GM21526 (cell line): ENCODE measurements at regions not wholly inside any gene's neighbourhood (a gene's known extent, or its start where the extent isn't known, plus 50 kb on each side); places are given as distances from the start of the nearest gene placed in this dataset.
"Not testable (repeated sequence)": the region's sequence is repeated elsewhere in the genome, so short reads cannot be mapped to it uniquely, and the experiment has no call there.

Source experiments
- ATAC-seq: cut with Tn5 transposase; IDR thresholded peaks from one replicate; pipeline ENCODE4 v1.9.1; 2021; ENCODE audit warnings: moderate library complexity; ENCODE audit not compliant: unreplicated experiment, low FRiP score

DNA sequence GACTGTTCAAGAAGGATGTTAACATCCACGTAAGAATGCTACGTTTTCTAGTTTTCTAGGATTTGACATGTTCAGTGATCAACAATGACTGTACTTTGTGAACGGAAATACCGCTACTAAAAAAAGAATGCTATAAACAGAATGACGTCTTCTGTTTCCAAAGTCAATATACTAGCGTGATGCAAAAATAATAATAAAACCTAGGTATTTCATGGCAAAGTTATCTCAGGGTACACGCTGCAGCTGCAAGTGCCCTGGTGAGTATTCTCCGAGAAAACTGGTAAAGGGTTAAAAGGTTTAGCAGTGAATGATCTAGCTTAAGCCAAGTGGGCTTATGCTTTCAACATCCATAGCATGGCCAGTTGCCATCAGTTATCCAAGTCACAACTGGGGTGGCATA lies 653.3 kb upstream of the PFKP start:
- ATAC-seq: no peak

DNA sequence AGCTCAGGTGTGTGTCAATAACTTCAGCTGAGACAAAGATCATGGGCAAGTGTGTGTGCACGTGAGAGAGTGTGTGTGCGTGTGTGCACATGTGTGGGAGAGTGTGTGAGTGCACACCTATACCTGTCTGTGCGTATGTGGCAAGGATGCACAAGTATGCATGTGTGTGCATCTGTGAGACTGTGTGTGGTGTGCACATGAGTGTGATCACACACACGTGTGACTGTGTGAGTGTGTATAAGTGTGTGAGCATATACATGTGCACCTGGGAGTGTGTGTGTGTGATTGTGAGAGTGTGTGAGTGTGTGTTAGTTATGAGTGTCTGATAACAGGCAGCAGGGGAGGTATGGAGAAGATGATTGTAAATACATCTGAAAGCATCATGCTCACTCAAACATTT lies 657.3 kb upstream of the PFKP start:
- ATAC-seq: no peak

DNA sequence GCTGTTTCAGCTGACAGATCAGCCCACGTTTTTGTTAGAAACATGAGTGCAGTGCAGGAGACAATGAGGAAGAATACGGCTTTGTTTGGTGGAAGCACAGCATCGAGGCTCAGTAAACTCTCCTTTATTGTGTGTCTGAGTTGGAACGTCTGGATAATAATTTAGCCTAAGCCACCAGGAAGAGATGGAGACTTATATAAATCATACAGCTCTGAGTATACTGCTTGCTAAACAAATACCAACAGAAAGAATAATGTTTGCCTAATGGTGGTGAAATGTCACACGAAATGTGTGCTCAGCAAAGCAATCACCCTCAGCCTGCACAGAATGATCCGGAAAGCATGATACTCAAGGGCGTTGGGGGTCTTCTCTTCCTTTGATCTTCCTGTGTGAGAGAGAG lies 664.1 kb upstream of the ADARB2 start:
- no peak for ATAC-seq

DNA sequence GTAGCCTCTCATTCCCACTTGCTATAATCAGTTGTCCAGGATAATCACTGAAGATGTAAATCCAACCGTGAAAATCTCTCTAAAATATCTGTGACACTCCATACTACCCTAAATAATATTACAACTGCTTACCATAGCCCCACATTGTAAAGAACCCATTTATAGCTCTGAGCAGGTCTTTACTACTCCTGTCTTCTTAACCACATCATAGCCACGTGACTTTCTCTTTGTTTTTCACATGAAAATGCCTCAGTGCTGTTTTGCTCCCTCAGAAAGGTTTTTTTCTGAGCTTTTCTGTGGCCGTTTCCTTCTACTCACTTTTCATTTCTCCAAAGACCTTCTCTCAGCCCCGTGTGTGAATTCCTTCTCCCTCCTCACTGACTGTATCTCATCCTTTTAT lies 662.2 kb upstream of the ADARB2 start:
- ATAC-seq: no peak

DNA sequence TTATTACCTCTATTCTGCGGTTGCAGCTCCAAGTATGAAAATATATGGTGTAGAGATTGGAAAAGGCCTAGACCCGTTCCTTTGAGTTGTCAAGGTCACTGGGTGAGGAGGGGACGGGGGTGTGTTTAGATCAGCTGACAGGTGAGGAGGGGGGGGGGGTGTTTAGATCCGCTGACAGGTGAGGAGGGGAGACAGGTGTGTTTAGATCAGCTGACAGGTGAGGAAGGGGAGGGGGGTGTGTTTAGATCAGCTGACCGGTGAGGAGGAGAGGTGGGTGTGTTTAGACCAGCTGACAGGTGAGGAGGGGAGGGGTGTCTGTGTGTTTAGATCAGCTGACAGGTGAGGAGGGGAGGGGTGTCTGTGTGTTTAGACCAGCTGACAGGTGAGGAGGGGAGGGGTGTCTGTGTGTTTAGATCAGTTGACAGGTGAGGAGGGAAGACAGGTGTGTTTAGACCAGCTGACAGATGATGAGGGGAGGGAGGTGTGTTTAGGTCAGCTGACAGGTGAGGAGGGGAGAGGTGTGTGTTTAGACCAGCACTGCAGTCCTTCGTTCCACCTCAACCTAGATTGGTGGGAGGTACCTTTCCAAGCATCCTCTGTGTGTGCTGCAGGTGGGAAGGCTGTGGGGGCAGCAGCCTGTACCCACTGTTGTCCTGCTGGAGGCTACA lies 655.0 kb upstream of the ADARB2 start:
- ATAC-seq: no peak

DNA sequence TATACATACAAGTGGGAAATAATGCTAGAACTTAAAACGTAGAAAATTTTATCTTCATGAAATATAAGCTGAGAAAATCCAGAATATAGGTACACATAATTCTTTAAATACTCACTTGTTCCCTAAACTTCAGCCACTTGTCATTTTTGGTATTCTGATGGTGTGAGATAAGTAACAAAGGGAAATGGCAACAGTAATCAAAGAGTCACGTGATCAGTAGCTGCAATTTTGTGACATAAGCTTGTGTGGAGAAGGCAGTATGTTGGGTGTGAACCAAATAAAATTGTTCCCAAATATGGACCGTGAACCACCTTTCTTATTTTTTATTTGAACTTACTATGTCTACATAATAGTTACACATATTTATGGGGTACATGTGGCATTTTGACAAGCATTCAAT lies 650.3 kb upstream of the ADARB2 start:
- no peak for ATAC-seq

DNA sequence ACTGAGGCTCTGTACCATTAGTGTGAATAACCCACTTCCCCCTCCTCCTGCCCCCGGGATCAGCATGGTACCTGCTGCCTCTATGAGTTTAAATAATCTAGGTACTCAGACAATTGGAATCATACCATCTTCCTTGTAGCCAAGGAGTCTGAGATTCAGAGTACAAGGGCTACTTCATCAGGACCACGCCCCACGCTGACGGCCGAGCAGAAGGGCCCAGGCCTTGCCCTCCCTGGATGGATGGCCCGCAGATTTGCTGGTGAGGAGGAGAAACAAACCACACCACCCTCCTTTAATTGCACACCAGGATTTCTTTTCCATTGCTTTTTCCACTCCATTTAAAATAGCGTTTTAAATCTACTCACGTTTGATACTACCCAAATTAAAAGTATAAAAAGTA lies 649.9 kb upstream of the ADARB2 start:
- no peak for ATAC-seq

DNA sequence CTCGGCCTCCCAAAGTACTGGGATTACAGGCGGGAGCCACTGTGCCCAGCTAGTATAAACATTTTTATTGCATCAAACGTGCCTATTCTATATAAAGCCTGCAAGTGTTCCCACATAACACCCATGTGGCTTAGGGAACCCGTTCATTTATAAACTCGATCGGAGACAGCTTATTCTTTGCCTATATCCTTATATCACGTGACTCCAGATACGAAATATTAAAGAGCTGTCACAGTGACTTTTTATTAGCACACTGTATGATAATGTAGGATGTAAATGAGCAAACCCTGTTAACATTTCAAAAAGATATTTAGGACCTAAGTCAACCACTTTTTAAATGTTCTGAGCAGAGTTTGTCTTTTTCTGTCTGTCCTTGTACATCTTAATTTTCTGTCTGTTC lies 642.9 kb upstream of the ADARB2 start:
- no peak for ATAC-seq

DNA sequence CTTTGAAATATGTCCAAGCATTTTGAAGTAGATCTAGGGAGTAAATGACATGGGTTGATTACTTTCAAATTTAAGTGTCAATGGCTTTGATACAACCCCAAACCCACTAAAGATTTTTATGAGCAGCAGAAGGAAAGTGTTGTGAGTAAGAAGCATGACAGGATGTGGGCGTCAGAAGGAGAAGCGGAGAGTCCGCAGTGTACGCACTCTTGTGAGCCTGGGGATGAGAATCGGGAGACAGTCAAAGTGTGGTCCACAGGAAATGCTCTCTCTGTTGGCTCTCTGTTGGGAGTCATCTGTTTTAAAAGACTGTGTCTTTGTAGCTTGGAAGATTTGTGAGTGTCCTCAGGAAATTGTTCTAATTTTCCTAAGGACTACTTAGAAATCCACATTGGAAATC lies 629.8 kb upstream of the ADARB2 start:
- ATAC-seq: no peak

DNA sequence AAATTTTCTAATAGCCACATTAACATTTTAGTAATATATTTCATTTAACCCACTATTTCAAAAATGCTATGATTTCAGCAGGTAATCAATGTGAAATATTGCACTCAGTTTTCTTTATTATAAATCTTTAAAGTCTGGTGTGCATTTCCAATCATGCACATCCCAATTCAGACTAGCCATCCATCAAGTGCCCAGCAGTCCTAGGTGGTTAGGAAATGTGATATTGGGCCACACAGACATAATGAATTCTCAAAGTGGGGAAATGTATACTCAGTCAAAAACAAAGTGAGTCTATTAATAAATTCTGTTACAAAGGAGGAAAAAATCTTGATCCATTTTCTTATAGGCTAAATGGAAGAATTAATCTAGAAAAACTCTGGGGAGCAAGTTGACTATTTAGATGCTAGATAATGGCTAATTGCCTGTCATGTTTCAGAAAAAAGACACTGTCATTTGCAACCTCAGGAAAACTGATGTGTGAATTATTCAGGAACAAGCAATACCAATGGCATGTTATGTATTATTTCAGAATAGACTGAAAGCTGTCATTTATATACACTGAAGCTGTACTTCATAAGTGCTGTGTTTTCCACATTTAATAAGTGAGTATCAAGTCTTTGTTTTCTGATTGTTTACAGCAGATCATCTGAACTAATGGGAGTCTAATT lies 629.1 kb upstream of the ADARB2 start:
- no peak for ATAC-seq

DNA sequence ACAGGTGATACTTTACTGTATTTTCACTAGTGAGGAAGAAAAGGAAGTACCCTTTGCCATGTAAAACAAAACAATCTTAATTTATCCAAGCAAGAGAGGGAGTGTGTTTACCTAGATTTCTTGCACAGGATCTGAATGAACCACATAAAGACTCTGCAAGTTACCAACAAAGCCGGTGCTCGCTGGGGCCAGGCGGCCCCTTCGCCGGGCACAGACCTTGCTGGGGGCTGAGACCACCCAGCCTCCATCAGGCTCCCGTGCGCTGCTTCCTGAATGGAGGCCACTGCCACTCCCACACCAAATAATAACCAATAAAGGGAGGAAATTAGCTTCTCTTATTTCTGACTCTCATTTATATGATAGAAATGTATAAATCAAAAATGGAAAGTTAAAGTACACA lies 625.0 kb upstream of the ADARB2 start:
- ATAC-seq: no peak

DNA sequence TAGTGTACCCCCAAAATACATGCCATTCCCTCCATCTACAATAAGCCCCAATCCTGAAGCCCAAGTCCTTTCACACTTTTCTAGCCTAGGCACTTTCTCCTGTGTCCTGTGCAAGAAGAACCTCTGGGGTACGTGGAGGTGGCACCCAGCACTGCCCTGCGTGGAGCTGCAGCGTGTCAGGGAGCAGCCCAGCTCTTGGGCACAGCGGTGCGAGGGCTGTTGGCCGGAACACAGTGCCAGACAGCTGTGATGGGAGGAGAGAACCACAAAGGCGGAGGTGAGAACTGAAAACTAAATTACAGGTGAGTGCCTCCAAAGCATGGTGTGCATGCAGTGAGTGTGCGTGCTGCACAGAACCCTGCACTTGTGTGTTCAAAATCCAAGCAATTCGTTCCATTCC lies 621.3 kb upstream of the ADARB2 start:
- ATAC-seq: no peak

DNA sequence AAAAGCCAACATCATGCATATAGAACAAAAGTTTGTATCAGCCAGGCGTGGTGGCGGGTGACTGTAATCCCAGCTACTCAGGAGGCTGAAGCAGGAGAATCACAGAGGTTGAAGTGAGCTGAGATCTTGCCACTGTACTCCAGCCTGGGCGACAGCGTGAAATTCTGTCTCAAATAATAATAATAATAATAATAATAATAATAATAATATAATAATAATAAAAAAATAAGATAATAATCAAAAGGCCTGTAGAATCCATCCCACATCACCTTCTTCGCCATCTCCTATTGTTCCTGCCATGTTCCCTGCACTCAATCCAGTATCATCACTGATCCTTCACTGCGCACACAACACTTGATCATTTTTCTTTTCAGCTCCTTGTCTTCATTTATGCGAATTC lies 619.3 kb upstream of the ADARB2 start:
- no peak for ATAC-seq

DNA sequence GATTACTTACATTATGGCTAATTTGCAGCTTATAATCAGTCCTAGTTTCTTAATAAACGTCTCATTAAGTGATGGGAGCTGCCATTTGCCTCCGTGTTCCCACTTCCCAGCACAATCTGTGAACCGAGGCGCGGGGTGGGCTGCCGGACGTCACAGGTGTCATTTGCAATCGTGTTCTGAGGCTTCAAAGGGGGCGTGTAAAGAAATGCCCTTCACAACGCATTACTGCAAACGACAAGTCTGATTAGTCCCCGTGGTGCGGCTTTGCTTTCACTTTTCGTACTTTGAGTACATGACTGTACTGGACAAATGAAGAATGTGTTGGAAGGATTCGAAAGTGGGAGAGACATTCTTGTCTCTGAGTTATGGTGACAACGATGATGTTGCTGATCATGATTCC lies 614.2 kb upstream of the ADARB2 start:
- no peak for ATAC-seq

DNA sequence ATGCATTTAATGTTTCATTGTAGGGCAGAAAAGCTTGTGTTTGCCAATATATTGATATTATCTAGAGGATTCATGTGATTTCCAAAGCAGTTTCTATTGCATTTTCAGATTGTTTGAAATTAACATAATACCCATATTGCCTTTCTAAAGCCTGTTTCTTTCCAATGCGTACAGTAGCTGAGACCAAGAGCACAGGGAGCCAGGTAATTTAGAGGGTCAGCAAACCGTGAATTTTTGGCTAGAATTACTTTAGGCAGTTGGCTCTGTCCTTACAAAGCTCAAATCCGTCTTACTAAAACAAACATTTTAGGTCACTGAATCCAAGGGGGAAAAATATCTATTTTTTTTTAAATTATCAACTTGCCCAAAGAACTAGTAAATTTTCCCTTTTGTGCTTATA lies 604.9 kb upstream of the ADARB2 start:
- ATAC-seq: no peak

DNA sequence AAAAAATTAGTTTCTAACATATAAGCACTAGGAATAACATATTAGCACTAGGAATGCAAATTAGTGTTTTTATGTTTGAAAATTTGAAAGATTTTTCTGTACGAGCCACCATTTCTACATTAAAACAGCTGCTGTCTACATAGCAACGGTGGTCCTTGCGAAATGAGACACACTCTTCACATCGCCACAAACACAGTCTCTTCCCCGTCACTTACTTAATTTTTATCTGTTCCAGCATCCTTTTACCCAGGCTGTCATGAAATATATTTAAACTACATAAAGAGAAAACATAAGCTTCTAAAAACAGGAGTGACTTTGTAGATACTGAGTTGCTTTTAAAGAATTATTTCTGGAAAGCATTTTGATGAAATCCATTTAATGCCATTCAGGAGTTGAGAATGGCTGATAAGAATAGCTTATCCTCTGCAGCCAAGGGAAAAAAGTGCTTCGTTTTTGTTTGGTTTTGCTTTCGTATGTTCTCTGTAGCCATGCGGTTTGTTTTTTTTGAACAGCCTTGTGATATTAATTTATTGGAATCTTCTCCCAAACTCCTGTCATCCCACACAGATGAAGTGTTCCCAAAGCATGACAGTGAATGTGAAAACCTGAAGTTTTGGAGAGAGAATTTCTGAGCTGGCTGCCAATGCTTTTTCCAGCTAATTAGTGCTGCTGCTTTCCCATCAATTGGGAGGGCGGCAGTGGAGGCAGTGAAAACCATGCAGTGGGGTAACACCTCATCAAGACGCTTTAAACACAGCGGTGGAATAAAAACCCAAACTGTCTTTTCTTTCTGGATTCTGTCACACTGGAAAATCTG lies 603.7 kb upstream of the ADARB2 start:
- no peak for ATAC-seq

DNA sequence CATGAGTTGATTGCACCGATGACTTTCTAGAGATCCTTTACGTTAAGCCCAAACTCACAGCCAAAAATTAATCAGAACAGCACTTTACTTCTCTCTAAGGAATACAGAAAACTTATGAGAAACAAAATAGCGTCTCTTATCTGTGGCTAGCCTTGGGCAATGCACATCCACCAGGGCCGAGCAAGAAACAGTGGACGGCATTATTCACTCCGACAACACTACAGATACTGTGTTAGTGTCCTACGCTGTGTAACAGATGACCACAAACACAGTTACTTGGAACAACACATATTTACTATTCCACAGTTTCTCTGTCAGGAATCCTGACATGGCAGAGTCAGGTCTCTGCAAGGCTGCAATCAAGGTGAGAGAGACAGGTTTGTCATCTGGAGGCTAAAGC lies 598.3 kb upstream of the ADARB2 start:
- no peak for ATAC-seq

DNA sequence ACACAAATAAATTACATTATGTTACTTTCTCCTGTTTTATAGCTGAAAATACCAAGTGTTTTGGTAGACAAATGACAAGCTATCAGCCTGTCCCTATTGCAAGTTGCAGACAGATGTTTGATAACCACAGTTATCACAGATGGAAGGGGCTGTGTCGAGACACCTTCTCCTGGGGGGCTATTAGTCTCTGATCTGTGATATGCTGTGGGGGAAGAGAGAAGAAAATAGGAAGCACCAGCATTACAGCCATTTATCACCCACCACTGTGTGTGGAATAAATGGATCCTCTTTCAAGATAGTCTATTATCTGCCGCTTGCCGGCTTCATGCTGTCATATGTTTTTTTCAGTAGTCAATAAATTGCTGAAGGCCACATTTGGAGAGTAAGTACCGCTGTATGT lies 597.2 kb upstream of the ADARB2 start:
- ATAC-seq: no peak

DNA sequence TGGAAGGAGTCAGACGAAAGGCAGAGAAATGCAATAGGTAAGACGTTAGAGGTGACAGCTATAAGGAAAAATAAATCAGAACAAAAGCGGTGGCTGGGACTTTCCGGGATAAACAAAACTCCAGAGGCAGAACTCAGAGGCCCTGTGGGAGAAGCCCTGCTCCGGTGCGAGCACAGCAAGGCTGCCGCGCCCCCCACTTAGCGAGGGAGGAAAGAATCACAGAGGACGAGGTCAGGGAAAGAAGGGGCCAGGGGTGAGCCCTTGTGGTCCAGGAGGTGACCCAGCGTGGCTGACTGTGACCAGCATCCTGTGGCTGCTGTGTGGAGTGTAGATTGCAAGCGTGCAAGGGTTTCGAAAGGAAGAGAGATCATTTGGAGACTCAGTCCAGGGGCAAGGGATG lies 591.8 kb upstream of the ADARB2 start:
- no peak for ATAC-seq

DNA sequence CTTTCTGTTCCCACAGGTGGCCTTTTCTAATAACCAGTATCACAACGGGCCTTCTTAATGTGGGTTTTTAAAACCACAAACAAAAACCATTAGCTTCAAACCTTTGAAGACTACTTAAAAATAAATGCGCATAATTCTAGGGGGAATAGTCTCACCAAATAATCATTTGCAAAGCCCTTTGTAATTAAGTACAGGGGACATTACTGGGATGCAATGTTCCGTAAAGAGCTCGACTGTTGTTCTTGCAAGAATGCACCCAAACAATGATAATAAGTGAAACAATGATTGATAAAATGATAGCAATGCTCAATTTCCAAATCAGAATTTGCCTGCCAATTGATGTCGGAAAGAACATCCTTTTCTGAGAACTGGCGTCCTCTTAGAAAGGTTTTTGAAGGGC lies 589.1 kb upstream of the ADARB2 start:
- ATAC-seq: no peak

DNA sequence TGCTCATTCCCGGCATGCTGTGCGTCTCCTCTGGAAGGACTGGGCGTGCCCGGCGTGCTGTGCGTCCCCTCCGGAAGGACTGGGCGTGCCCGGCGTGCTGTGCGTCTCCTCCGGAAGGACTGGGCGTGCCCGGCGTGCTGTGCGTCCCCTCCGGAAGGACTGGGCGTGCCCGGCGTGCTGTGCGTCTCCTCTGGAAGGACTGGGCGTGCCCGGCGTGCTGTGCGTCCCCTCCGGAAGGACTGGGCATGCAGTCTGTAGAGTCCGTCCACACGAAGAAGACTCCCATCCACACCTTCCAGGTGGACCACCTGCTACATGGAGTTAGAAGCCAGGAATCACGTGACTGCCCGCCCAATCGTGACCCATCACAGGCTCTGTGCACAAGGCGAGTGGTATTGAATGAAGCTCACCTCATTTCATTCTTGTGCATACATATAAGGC lies 577.7 kb upstream of the ADARB2 start:
- ATAC-seq: not testable (repeated sequence)

DNA sequence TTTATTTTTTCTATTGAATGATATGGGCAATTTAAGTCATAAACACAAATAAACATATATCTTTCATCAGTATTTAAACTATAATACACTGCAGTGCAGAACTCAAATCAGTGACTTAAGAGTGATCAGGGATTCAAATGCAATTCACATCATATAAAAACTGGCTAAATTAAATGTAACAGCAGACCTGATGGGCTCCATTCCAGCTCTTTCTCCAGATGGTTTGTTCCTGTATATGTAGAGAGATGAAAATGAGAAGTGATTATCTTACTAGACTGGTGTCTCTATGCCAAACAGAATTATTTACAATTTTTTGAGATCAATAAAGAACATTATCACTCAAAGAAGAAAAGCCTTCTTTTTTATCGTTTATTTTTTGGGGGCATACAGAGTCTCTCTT lies 568.8 kb upstream of the ADARB2 start:
- ATAC-seq: no peak
